Fibroblast of lung (primary cell): ENCODE measurements at regions not wholly inside any gene's neighbourhood (a gene's known extent, or its start where the extent isn't known, plus 50 kb on each side); places are given as distances from the start of the nearest gene placed in this dataset.

ENCODE experiments used
- DNase-seq, 2 donors: peaks; one replicate each; pipeline versions ENCODE4 v3.0.0 to v3.0.0-alpha.2; 2010; ENCODE audit warnings: low read depth in 2 of 2
- H2AFZ ChIP-seq: 2 replicates; pipeline ENCODE4 v1.5.1; 2012; ENCODE audit warnings: low read length, control low read depth, inconsistent platforms
- H3K27ac ChIP-seq: 2 replicates; pipeline ENCODE4 v1.5.1; 2011; ENCODE audit warnings: low read length, control low read depth; ENCODE audit not compliant: insufficient read depth
- H3K27me3 ChIP-seq: 2 replicates; pipeline ENCODE4 v1.5.1; 2011; ENCODE audit warnings: mild to moderate bottlenecking, low read length; ENCODE audit not compliant: control insufficient read depth, insufficient read depth
- H3K36me3 ChIP-seq: 2 replicates; pipeline ENCODE4 v1.5.1; 2011; ENCODE audit warnings: low read length; ENCODE audit not compliant: control insufficient read depth, insufficient read depth
- H3K4me1 ChIP-seq: 2 replicates; pipeline ENCODE4 v1.5.1; 2011; ENCODE audit warnings: low read length; ENCODE audit not compliant: control insufficient read depth, insufficient read depth; ENCODE audit errors: extremely low read depth
- H3K4me2 ChIP-seq: 2 replicates; pipeline ENCODE4 v1.5.1; 2011; ENCODE audit warnings: low read length, control low read depth; ENCODE audit not compliant: insufficient read depth; ENCODE audit errors: extremely low read depth
- H3K4me3 ChIP-seq, 4 experiments: fragments of 200-600 bp in 1 of 4; sonication (generic) in 1 of 4; replicated peaks in 1 of 4; 2 replicates each; pipeline ENCODE4 v1.5.1; 2011 to 2016; ENCODE audit warnings: low read length in 4 of 4, low read depth in 3 of 4, mild to moderate bottlenecking in 3 of 4, control low read depth in 2 of 4, inconsistent platforms in 1 of 4, mixed read lengths in 1 of 4; ENCODE audit not compliant: insufficient read depth in 1 of 4; ENCODE audit errors: control extremely low read depth in 1 of 4
- H3K79me2 ChIP-seq: 2 replicates; pipeline ENCODE4 v1.5.1; 2012; ENCODE audit warnings: mild to moderate bottlenecking, low read length, inconsistent platforms; ENCODE audit not compliant: control insufficient read depth, insufficient read depth
- H3K9ac ChIP-seq: 2 replicates; pipeline ENCODE4 v1.5.1; 2011; ENCODE audit warnings: mild to moderate bottlenecking, low read length, control low read depth; ENCODE audit not compliant: insufficient read depth
- H3K9me3 ChIP-seq: 2 replicates; pipeline ENCODE4 v1.5.1; 2012; ENCODE audit warnings: low read depth, low read length; ENCODE audit not compliant: control insufficient read depth, insufficient read depth
- H4K20me1 ChIP-seq: 2 replicates; pipeline ENCODE4 v1.5.1; 2011; ENCODE audit warnings: low read length; ENCODE audit not compliant: control insufficient read depth, insufficient read depth; ENCODE audit errors: extremely low read depth
- EZH2 ChIP-seq: IDR thresholded peaks from 2 replicates; pipeline ENCODE4 v1.5.1; 2012; ENCODE audit warnings: low read length, control low read depth, mild to moderate bottlenecking; ENCODE audit errors: missing control alignments
- TF ChIP-seq, protein P1 (sequence below), 2 donors: IDR thresholded peaks in 1 of 2; conservative IDR thresholded peaks in 1 of 2; 1 replicate in 1 of 2; 2 replicates in 1 of 2; pipeline ENCODE4 v1.5.1; 2011 to 2012; ENCODE audit warnings: low read length in 2 of 2, control low read depth in 1 of 2, inconsistent platforms in 1 of 2, low read depth in 1 of 2, mild to moderate bottlenecking in 1 of 2

DNA sequence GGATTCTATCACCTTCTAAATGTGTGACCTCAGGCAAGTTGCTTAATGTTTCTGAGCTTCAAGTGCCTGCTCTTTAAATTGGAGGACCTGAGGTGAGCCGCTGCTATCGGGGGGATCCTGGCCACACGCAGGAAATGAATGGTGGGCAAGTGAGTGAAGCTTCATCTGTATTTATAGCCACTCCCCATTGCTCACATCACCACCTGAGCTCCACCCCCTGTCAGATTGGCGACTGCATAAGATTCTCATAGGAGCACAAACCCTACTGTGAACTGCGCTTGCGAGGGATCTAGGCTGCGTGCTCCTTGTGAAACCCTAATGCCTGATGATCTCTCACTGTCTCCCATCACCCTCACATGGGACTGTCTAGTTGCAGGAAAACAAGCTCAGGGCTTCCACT is 158.6 kb upstream of the CCND2 start:
- no peak for TF ChIP-seq EZH2
- TF ChIP-seq, protein P1, sequence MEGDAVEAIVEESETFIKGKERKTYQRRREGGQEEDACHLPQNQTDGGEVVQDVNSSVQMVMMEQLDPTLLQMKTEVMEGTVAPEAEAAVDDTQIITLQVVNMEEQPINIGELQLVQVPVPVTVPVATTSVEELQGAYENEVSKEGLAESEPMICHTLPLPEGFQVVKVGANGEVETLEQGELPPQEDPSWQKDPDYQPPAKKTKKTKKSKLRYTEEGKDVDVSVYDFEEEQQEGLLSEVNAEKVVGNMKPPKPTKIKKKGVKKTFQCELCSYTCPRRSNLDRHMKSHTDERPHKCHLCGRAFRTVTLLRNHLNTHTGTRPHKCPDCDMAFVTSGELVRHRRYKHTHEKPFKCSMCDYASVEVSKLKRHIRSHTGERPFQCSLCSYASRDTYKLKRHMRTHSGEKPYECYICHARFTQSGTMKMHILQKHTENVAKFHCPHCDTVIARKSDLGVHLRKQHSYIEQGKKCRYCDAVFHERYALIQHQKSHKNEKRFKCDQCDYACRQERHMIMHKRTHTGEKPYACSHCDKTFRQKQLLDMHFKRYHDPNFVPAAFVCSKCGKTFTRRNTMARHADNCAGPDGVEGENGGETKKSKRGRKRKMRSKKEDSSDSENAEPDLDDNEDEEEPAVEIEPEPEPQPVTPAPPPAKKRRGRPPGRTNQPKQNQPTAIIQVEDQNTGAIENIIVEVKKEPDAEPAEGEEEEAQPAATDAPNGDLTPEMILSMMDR (conservative IDR thresholded peaks at IDR 0.05 in 1 of 2, IDR thresholded peaks at IDR 0.05 in 1 of 2; ENCODE audit: low read depth in 1 of 2, low read length in 2 of 2), result no peak
- Histone ChIP-seq H3K9me3 (no peaks in the 10 kb centered on the region), H4K20me1 (no peaks in the 10 kb centered on the region), H3K9ac (no peak overlapping the region), H3K27ac (no peak overlapping the region), H3K27me3 (no peaks in the 10 kb centered on the region), H3K4me3 (no peak overlapping the region), H3K4me1 (peaks cover 2% of the 10 kb centered on the region), H3K79me2 (no peaks in the 10 kb centered on the region), H2AFZ (no peak overlapping the region), H3K4me2 (no peak overlapping the region), H3K36me3 (no peaks in the 10 kb centered on the region)
- no peak for DNase-seq

DNA sequence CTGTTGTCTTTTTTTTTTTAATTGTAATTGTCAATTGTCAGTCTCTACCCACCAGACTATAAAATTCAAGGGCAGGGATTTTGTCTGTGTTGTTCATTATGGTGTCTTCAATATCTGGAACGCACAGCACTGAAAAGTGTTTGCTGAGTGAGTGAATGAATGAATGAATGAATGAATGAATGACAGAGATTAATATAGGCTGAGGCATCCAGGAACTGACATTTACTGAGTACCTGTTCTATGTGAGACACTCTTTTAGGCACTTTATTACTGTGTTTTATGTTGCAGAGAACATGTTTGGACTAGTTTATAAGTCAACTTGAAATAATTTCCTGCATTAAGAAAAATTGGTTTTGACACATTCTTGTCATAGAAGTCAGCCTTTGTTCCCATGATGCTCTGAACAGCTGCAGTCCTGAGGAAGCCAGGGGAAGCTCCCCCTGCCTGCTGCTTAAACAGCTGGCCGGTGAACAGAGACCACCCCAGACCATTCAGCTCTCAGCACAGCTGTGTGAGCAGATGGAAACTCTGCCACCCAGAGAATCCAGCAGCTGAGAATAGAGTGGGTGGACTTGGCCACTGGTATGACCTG is 160.7 kb upstream of the CCND2 start:
- peaks cover 2% of the 10 kb centered on the region for H3K4me1 ChIP-seq
- H3K4me2 ChIP-seq, result no peak overlapping the region
- H3K27me3 ChIP-seq, result no peaks in the 10 kb centered on the region
- H3K9ac ChIP-seq, result no peak overlapping the region
- H2AFZ ChIP-seq, result no peak overlapping the region
- H3K27ac ChIP-seq, result no peak overlapping the region
- TF ChIP-seq, protein P1 (conservative IDR thresholded peaks at IDR 0.05 in 1 of 2, IDR thresholded peaks at IDR 0.05 in 1 of 2; ENCODE audit: low read depth in 1 of 2, low read length in 2 of 2), result no peak
- no peak for TF ChIP-seq EZH2
- no peaks in the 10 kb centered on the region for H4K20me1 ChIP-seq
- H3K9me3 ChIP-seq, result no peaks in the 10 kb centered on the region
- peak; percentile 14 to 40 for DNase-seq
- no peak overlapping the region for H3K4me3 ChIP-seq
- H3K79me2 ChIP-seq, result no peaks in the 10 kb centered on the region
- no peaks in the 10 kb centered on the region for H3K36me3 ChIP-seq

DNA sequence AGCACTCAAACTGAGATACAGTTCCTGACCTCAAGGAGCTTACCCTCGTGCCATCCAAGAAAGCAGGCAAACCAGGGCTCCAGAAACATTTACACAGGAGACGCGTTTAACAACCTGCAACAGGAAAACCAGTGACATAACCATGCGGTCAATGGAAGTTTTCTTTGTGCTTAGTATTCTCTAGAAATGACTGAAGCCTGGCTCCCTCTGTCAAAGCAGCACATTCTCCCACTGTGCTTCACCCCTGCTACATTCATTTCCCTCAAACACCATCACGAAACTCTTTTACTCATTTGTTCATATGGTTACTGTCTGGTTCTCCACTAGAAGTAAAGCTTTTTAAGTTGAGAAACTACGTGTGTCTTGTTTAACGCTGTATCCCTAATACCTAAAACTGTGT is 161.3 kb upstream of the CCND2 start:
- Histone ChIP-seq H2AFZ (no peak overlapping the region), H4K20me1 (no peaks in the 10 kb centered on the region), H3K36me3 (no peaks in the 10 kb centered on the region), H3K4me2 (no peak overlapping the region), H3K79me2 (no peaks in the 10 kb centered on the region), H3K4me1 (peaks cover 2% of the 10 kb centered on the region), H3K4me3 (no peak overlapping the region), H3K9ac (no peak overlapping the region), H3K27me3 (no peaks in the 10 kb centered on the region), H3K9me3 (no peaks in the 10 kb centered on the region), H3K27ac (no peak overlapping the region)
- TF ChIP-seq, protein P1 (conservative IDR thresholded peaks at IDR 0.05 in 1 of 2, IDR thresholded peaks at IDR 0.05 in 1 of 2; ENCODE audit: low read depth in 1 of 2, low read length in 2 of 2), result no peak
- TF ChIP-seq EZH2, result no peak
- no peak for DNase-seq
